Psoas muscle (tissue), 7 donors: ENCODE measurements at regions not wholly inside any gene's neighbourhood (a gene's known extent, or its start where the extent isn't known, plus 50 kb on each side); places are given as distances from the start of the nearest gene placed in this dataset.

Experiments used
- ATAC-seq, 4 donors: fragments of 200-7000 bp; cut with Tn5 transposase; one replicate each; pipeline ENCODE4 v1.9.1; 2020; ENCODE audit warnings: moderate library complexity in 3 of 4, mild to moderate bottlenecking in 2 of 4
- DNase-seq, 2 donors: peaks; one replicate each; pipeline ENCODE4 v3.0.0-alpha.2; 2020
- H3K27ac ChIP-seq: fragments of 200-600 bp; one replicate; pipeline ENCODE4 v1.8.0; 2022
- H3K27me3 ChIP-seq, 3 donors: fragments of 200-600 bp in 1 of 3; one replicate each; pipeline versions ENCODE4 v1.6.1 to v1.8.0; 2013 to 2022; ENCODE audit warnings: low read length in 2 of 3, mild to moderate bottlenecking in 2 of 3, moderate library complexity in 1 of 3; ENCODE audit not compliant: insufficient read depth in 3 of 3
- H3K36me3 ChIP-seq, 2 donors: fragments of 200-600 bp in 1 of 2; one replicate each; pipeline versions ENCODE4 v1.6.1 to v1.8.0; 2013 to 2022; ENCODE audit warnings: low read depth in 1 of 2, mild to moderate bottlenecking in 1 of 2, moderate library complexity in 1 of 2; ENCODE audit not compliant: insufficient read depth in 1 of 2
- H3K4me1 ChIP-seq: fragments of 200-600 bp; one replicate; pipeline ENCODE4 v1.8.0; 2022
- H3K4me3 ChIP-seq: fragments of 200-600 bp; one replicate; pipeline ENCODE4 v1.8.0; 2022; ENCODE audit warnings: mild to moderate bottlenecking
- H3K9me3 ChIP-seq: fragments of 200-600 bp; one replicate; pipeline ENCODE4 v1.8.0; 2022
- CTCF ChIP-seq: fragments of 200-600 bp; IDR thresholded peaks from one replicate; pipeline ENCODE4 v1.8.0; 2022; ENCODE audit warnings: antibody characterized with exemption
- WGBS, 3 donors: extraction: QIAGEN DNeasy Blood & Tissue Kit; methylation state at CpG; one replicate each; pipeline versions ENCODE4 v1.1.6 to v1.1.7; 2013; 5-methylcytosine and 5-hydroxymethylcytosine counted together
- intact Hi-C, 2 donors: fragments of 100-400 bp; cut with DNase I; formaldehyde crosslinking; loops; one replicate each; pipeline versions ENCODE4 v1.11.0 to v1.14.2; 2022
- donor health status: healthy with polysubstance abuse.
- donor health status: DM: no; HTN: no; CAD: no; lungs with moderate emphysema.
- donor health status: Bipolar disorder and iron deficiency.
- donor health status: healthy.
- donor health status: DM: yes; HTN: yes; CAD: no.
- donor health status: DM: no; HTN: no; CAD: no.
- donor health status: DM: yes; HTN: yes; CAD: no.

GRCh38 chr18:77879829-77880228, 630.2 kb downstream of the GALR1 start:
- ATAC-seq: no peak
- WGBS, 3 donors: 85 to 95% (median 92%) methylated on average over 16 of the region's 16 CpGs
- no peaks in the 10 kb centered on the region for H3K27me3 ChIP-seq
- no peaks in the 10 kb centered on the region for H3K9me3 ChIP-seq
- no peaks in the 10 kb centered on the region for H3K36me3 ChIP-seq
- TF ChIP-seq CTCF: no peak
- no peak overlapping the region for H3K4me3 ChIP-seq
- intact Hi-C loops: no loop called here
- DNase-seq: no peak
- no peak overlapping the region for H3K27ac ChIP-seq
- no peaks in the 10 kb centered on the region for H3K4me1 ChIP-seq

GRCh38 chr18:77884454-77884853, 634.8 kb downstream of the GALR1 start:
- Histone ChIP-seq H3K27me3 (no peaks in the 10 kb centered on the region), H3K36me3 (no peaks in the 10 kb centered on the region), H3K4me3 (no peak overlapping the region), H3K4me1 (no peaks in the 10 kb centered on the region), H3K9me3 (no peaks in the 10 kb centered on the region), H3K27ac (no peak overlapping the region)
- DNase-seq: no peak
- no peak for TF ChIP-seq CTCF
- intact Hi-C loops: no loop called here
- WGBS, 3 donors: 81 to 90% (median 83%) methylated on average over 5 of the region's 5 CpGs
- no peak for ATAC-seq

- peaks cover 0 to 6% (median 2%) of the 10 kb centered on the region in 3 donors for H3K27me3 ChIP-seq
- TF ChIP-seq CTCF: no peak
- no peaks in the 10 kb centered on the region for H3K36me3 ChIP-seq
- H3K4me1 ChIP-seq: no peaks in the 10 kb centered on the region
- DNase-seq: no peak
- peaks cover 5% of the 10 kb centered on the region for H3K9me3 ChIP-seq
- intact Hi-C loops: no loop called here
- 84 to 88% (median 87%) methylated on average over 6 of the region's 6 CpGs for WGBS, 3 donors
- ATAC-seq: no peak
- no peak overlapping the region for H3K27ac ChIP-seq
- H3K4me3 ChIP-seq: no peak overlapping the region
Measured at GRCh38 chr18:77894060-77894459, 644.4 kb downstream of the GALR1 start.

- no peak for DNase-seq
- WGBS, 3 donors: 86 to 89% (median 88%) methylated on average over 6 of the region's 6 CpGs
- no peak overlapping the region for H3K27ac ChIP-seq
- H3K4me1 ChIP-seq: no peaks in the 10 kb centered on the region
- H3K4me3 ChIP-seq: no peak overlapping the region
- peaks cover 4% of the 10 kb centered on the region for H3K9me3 ChIP-seq
- no peaks in the 10 kb centered on the region for H3K36me3 ChIP-seq
- peaks cover 2 to 6% (median 4%) of the 10 kb centered on the region in 3 donors for H3K27me3 ChIP-seq
- no peak for ATAC-seq
- TF ChIP-seq CTCF: no peak
- intact Hi-C loops: no loop called here
Measured at GRCh38 chr18:77895250-77895649, 645.6 kb downstream of the GALR1 start.

GRCh38 chr18:77896586-77897252, 647.1 kb downstream of the GALR1 start:
- no peak overlapping the region for H3K27ac ChIP-seq
- no peak overlapping the region for H3K4me3 ChIP-seq
- H3K4me1 ChIP-seq: no peaks in the 10 kb centered on the region
- TF ChIP-seq CTCF: no peak
- no peaks in the 10 kb centered on the region for H3K36me3 ChIP-seq
- ATAC-seq (no peak), DNase-seq (no peak)
- H3K27me3 ChIP-seq: peaks cover 0 to 6% (median 4%) of the 10 kb centered on the region in 3 donors
- WGBS, 3 donors: 62 to 71% (median 67%) methylated on average over 12 of the region's 12 CpGs
- intact Hi-C loops: no loop called here
- H3K9me3 ChIP-seq: no peaks in the 10 kb centered on the region
